ENCODE measurements at regions not wholly inside any gene's neighbourhood (a gene's known extent, or its start where the extent isn't known, plus 50 kb on each side); places are given as distances from the start of the nearest gene placed in this dataset.

GRCh38 chr1:168640182-168640581, 63.8 kb downstream of the XCL1 start:
- TF ChIP-seq, protein P1, sequence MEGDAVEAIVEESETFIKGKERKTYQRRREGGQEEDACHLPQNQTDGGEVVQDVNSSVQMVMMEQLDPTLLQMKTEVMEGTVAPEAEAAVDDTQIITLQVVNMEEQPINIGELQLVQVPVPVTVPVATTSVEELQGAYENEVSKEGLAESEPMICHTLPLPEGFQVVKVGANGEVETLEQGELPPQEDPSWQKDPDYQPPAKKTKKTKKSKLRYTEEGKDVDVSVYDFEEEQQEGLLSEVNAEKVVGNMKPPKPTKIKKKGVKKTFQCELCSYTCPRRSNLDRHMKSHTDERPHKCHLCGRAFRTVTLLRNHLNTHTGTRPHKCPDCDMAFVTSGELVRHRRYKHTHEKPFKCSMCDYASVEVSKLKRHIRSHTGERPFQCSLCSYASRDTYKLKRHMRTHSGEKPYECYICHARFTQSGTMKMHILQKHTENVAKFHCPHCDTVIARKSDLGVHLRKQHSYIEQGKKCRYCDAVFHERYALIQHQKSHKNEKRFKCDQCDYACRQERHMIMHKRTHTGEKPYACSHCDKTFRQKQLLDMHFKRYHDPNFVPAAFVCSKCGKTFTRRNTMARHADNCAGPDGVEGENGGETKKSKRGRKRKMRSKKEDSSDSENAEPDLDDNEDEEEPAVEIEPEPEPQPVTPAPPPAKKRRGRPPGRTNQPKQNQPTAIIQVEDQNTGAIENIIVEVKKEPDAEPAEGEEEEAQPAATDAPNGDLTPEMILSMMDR (conservative IDR thresholded peaks at IDR 0.05; ENCODE audit: low read depth, low read length) = no peak
- no peak for DNase-seq (ENCODE audit: low read depth)
- no peak overlapping the region for H3K4me3 ChIP-seq (ENCODE audit: low read depth, low read length)

DNA sequence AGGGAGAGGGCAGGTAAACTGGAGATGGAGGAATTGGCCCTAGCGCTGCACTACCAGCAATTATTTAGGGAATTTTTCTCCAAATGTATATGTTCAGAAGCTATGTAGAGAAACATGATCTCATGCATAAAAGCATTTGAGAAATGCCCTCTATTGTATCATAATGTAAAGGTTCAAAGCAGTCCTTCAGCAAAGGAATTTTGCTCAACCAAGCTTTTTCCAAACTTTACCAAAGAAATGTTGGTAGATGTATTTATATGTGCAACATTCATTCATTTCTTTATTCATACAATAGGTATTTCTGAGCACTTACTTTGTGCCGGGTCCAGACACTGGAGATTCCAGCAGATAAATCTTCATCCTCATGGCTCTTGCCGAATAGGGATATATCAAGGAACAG, 64.4 kb downstream of the XCL1 start:
- TF ChIP-seq, protein P1 (conservative IDR thresholded peaks at IDR 0.05; ENCODE audit: low read depth, low read length) = no peak
- no peak overlapping the region for H3K4me3 ChIP-seq (ENCODE audit: low read depth, low read length)
- no peak for DNase-seq (ENCODE audit: low read depth)

DNA sequence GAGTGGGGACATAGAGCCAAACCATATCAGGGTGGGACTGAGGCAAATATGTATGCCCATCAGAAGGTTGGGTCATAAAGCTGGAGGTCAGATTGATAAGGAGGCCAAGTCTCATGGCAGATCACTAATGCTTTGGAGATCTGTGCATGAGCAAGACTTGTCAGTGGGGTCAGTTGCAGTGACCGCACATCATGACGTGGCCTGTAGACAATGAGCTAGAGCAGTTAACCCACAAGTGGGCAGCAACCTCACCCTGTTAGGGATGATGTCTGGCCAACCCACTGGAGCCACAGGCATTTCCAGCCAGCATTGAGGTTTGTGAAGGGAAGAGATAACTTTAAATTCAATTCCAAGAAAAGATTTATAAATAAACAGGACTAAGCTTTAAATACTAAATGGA, 66.7 kb downstream of the XCL1 start:
- peak; percentile 24 for DNase-seq (ENCODE audit: low read depth)
- TF ChIP-seq, protein P1 (conservative IDR thresholded peaks at IDR 0.05; ENCODE audit: low read depth, low read length) = no peak
- no peak overlapping the region for H3K4me3 ChIP-seq (ENCODE audit: low read depth, low read length)

Measured in choroid plexus epithelial cell (primary cell).